GM12892 (cell line): ENCODE measurements at regions not wholly inside any gene's neighbourhood (a gene's known extent, or its start where the extent isn't known, plus 50 kb on each side); places are given as distances from the start of the nearest gene placed in this dataset.

ENCODE experiments used
- POLR2A ChIP-seq: IDR thresholded peaks from 2 replicates; pipeline ENCODE4 v1.6.1; 2011; ENCODE audit warnings: low read depth, low read length, control low read depth
- POLR2AphosphoS5 ChIP-seq: IDR thresholded peaks from 2 replicates; pipeline ENCODE4 v1.6.1; 2011; ENCODE audit warnings: low read depth, low read length, control low read depth
- TAF1 ChIP-seq: IDR thresholded peaks from 2 replicates; pipeline ENCODE4 v1.6.1; 2011; ENCODE audit warnings: low read depth, mild to moderate bottlenecking, control low read depth, low read length, borderline replicate concordance

DNA sequence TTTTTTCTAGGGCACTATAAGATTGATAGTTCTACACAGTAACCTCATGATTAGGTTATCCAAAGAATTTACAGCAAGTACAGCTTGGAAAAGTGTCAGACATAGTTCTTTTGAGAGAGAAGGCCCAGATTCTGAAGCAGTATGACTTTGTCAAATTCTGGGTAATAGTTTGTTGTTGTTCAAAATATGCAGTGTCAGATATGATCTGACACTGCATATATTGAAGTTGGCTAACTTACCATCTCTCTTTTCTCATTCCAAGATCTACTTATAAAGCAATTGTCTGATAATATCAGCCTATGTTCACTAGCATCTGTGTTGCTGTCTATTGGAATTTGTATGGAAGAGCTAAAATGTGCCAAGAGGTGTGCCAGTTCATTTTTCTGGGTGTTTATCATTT lies 160.1 kb downstream of the CTH start:
- no peak for TF ChIP-seq POLR2AphosphoS5
- no peak for TF ChIP-seq POLR2A
- no peak for TF ChIP-seq TAF1
